IMR-90 (cell line): ENCODE measurements at regions not wholly inside any gene's neighbourhood (a gene's known extent, or its start where the extent isn't known, plus 50 kb on each side); places are given as distances from the start of the nearest gene placed in this dataset.

ENCODE experiments used
- BHLHE40 ChIP-seq: fragments of 150-350 bp; IDR thresholded peaks from 2 replicates; pipeline ENCODE4 v1.6.1; 2016; ENCODE audit warnings: mild to moderate bottlenecking, low read depth, low read length
- CEBPB ChIP-seq: IDR thresholded peaks from 2 replicates; pipeline ENCODE4 v1.6.1; 2012; ENCODE audit warnings: low read depth, low read length, improper control_type of control experiment
- MAFK ChIP-seq: IDR thresholded peaks from 2 replicates; pipeline ENCODE4 v1.6.1; 2012; ENCODE audit warnings: low read depth, low read length, improper control_type of control experiment
- MAZ ChIP-seq: IDR thresholded peaks from 2 replicates; pipeline ENCODE4 v1.6.1; 2012; ENCODE audit warnings: low read depth, mild to moderate bottlenecking, low read length, improper control_type of control experiment, moderate library complexity, borderline replicate concordance
- MXI1 ChIP-seq: IDR thresholded peaks from 2 replicates; pipeline ENCODE4 v1.6.1; 2012; ENCODE audit warnings: low read depth, mild to moderate bottlenecking, low read length, moderate library complexity, borderline replicate concordance
- NFE2L2 ChIP-seq: fragments of 150-350 bp; IDR thresholded peaks from 2 replicates; pipeline ENCODE4 v1.6.1; 2016; ENCODE audit warnings: low read depth, mild to moderate bottlenecking, low read length
- POLR2A ChIP-seq: IDR thresholded peaks from 2 replicates; pipeline ENCODE4 v1.6.1; 2012; ENCODE audit warnings: mild to moderate bottlenecking, low read depth, low read length
- RCOR1 ChIP-seq: IDR thresholded peaks from 2 replicates; pipeline ENCODE4 v1.6.1; 2012; ENCODE audit warnings: mild to moderate bottlenecking, low read length, improper control_type of control experiment; ENCODE audit not compliant: insufficient replicate concordance
- RFX5 ChIP-seq: IDR thresholded peaks from 2 replicates; pipeline ENCODE4 v1.8.0; 2012; ENCODE audit warnings: low read depth, mild to moderate bottlenecking, low read length, moderate library complexity
- TF ChIP-seq, protein P1 (sequence below): conservative IDR thresholded peaks from 2 replicates; pipeline ENCODE4 v1.5.1; 2012; ENCODE audit warnings: mild to moderate bottlenecking, low read depth, low read length, improper control_type of control experiment
- TF ChIP-seq, protein P2 (sequence below): fragments of 150-350 bp; IDR thresholded peaks from 2 replicates; pipeline ENCODE4 v1.6.1; 2016; ENCODE audit warnings: low read depth, mild to moderate bottlenecking, low read length, moderate library complexity, borderline replicate concordance

DNA sequence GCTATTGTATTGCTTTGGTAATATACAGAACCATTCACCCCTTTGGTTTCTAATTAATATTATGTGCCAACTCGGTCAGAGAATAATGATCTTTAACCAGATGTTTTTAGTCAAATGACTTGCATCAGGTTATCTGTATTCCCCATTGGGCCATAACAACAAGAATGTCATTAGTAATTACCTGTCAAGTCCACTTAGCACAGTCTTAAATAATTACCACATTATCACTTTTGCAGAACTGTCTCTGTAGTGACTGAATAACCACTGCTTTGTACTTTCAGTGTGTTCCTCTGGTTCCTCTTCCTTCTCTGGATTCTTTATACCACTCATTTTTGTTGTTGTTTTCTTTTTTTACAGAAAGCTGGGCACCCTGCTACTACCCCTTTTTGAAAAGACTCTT lies 257.7 kb upstream of the SPOCK3 start:
- TF ChIP-seq, protein P1, sequence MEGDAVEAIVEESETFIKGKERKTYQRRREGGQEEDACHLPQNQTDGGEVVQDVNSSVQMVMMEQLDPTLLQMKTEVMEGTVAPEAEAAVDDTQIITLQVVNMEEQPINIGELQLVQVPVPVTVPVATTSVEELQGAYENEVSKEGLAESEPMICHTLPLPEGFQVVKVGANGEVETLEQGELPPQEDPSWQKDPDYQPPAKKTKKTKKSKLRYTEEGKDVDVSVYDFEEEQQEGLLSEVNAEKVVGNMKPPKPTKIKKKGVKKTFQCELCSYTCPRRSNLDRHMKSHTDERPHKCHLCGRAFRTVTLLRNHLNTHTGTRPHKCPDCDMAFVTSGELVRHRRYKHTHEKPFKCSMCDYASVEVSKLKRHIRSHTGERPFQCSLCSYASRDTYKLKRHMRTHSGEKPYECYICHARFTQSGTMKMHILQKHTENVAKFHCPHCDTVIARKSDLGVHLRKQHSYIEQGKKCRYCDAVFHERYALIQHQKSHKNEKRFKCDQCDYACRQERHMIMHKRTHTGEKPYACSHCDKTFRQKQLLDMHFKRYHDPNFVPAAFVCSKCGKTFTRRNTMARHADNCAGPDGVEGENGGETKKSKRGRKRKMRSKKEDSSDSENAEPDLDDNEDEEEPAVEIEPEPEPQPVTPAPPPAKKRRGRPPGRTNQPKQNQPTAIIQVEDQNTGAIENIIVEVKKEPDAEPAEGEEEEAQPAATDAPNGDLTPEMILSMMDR: no peak
- TF ChIP-seq RCOR1: no peak
- no peak for TF ChIP-seq NFE2L2
- no peak for TF ChIP-seq BHLHE40
- no peak for TF ChIP-seq MXI1
- no peak for TF ChIP-seq MAZ
- no peak for TF ChIP-seq POLR2A
- TF ChIP-seq RFX5: no peak
- TF ChIP-seq, protein P2, sequence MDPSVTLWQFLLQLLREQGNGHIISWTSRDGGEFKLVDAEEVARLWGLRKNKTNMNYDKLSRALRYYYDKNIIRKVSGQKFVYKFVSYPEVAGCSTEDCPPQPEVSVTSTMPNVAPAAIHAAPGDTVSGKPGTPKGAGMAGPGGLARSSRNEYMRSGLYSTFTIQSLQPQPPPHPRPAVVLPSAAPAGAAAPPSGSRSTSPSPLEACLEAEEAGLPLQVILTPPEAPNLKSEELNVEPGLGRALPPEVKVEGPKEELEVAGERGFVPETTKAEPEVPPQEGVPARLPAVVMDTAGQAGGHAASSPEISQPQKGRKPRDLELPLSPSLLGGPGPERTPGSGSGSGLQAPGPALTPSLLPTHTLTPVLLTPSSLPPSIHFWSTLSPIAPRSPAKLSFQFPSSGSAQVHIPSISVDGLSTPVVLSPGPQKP: no peak
- TF ChIP-seq CEBPB: no peak
- no peak for TF ChIP-seq MAFK
